DND-41 (cell line): ENCODE measurements at regions not wholly inside any gene's neighbourhood (a gene's known extent, or its start where the extent isn't known, plus 50 kb on each side); places are given as distances from the start of the nearest gene placed in this dataset.

ENCODE experiments used
- EZH2 ChIP-seq: IDR thresholded peaks from 3 replicates; pipeline ENCODE4 v1.6.1; 2012; ENCODE audit warnings: borderline replicate concordance, low read depth, mild to moderate bottlenecking, moderate library complexity, low read length, inconsistent platforms; ENCODE audit not compliant: severe bottlenecking
- TF ChIP-seq, protein P1 (sequence below): IDR thresholded peaks from 2 replicates; pipeline ENCODE4 v1.5.1; 2012; ENCODE audit warnings: borderline replicate concordance, low read length, moderate library complexity, mild to moderate bottlenecking; ENCODE audit not compliant: poor library complexity, severe bottlenecking; ENCODE audit errors: extremely low read depth

GRCh38 chr5:96072138-96072790 is 110.6 kb upstream of the ELL2 start:
- TF ChIP-seq, protein P1, sequence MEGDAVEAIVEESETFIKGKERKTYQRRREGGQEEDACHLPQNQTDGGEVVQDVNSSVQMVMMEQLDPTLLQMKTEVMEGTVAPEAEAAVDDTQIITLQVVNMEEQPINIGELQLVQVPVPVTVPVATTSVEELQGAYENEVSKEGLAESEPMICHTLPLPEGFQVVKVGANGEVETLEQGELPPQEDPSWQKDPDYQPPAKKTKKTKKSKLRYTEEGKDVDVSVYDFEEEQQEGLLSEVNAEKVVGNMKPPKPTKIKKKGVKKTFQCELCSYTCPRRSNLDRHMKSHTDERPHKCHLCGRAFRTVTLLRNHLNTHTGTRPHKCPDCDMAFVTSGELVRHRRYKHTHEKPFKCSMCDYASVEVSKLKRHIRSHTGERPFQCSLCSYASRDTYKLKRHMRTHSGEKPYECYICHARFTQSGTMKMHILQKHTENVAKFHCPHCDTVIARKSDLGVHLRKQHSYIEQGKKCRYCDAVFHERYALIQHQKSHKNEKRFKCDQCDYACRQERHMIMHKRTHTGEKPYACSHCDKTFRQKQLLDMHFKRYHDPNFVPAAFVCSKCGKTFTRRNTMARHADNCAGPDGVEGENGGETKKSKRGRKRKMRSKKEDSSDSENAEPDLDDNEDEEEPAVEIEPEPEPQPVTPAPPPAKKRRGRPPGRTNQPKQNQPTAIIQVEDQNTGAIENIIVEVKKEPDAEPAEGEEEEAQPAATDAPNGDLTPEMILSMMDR, result no peak
- no peak for TF ChIP-seq EZH2
